IMR-90 (cell line): ENCODE measurements at regions not wholly inside any gene's neighbourhood (a gene's known extent, or its start where the extent isn't known, plus 50 kb on each side); places are given as distances from the start of the nearest gene placed in this dataset.

Experiments
- ATAC-seq: fragments of 200-7000 bp; cut with Tn5 transposase; 2 replicates; pipeline ENCODE4 v1.9.1; 2020; ENCODE audit warnings: low read depth, mild to moderate bottlenecking, moderate library complexity
- BruUV-seq: library from RNA; stranded (reverse); fragments of 400-500 nt; replicated peaks from 2 replicates; lab custom pipeline; 2021; lab: Mats Ljungman, UMichigan
- CTCF ChIA-PET: fragments of 300-600 bp; formaldehyde crosslinking; extraction: SDS; loops from one replicate; lab custom pipeline; 2021; ENCODE audit warnings: antibody characterized with exemption; lab: Yijun Ruan, JAX
- POLR2A ChIA-PET: fragments of 300-600 bp; sonication (Branson Sonifier 250); formaldehyde crosslinking; loops from one replicate; lab custom pipeline; 2022; ENCODE audit warnings: antibody characterized with exemption; ENCODE audit not compliant: unreplicated experiment; lab: Charles Lee
- DNase-seq: peaks from one replicate; pipeline ENCODE4 v3.0.0; 2013
- H2AFZ ChIP-seq: replicated peaks from 2 replicates; pipeline ENCODE3; 2013; ENCODE audit warnings: low read length, mild to moderate bottlenecking; ENCODE audit not compliant: poor library complexity
- H2AK5ac ChIP-seq: 2 replicates; pipeline ENCODE4 v1.6.1; 2013; ENCODE audit warnings: low read depth, low read length, inconsistent platforms
- H2AK9ac ChIP-seq: replicated peaks from 2 replicates; pipeline ENCODE3; 2013; ENCODE audit warnings: mild to moderate bottlenecking, low read depth, low read length, moderate library complexity; ENCODE audit not compliant: poor library complexity
- H2BK120ac ChIP-seq: 2 replicates; pipeline ENCODE4 v1.6.1; 2013; ENCODE audit warnings: low read depth, low read length, inconsistent platforms
- H2BK15ac ChIP-seq: 3 replicates; pipeline ENCODE4 v1.6.1; 2013; ENCODE audit warnings: low read depth, low read length, inconsistent platforms
- H2BK20ac ChIP-seq: 2 replicates; pipeline ENCODE4 v1.6.1; 2013; ENCODE audit warnings: low read depth, mild to moderate bottlenecking, inconsistent platforms, low read length, moderate library complexity
- H2BK5ac ChIP-seq: 2 replicates; pipeline ENCODE4 v1.6.1; 2013; ENCODE audit warnings: mild to moderate bottlenecking, low read depth, low read length, inconsistent platforms; ENCODE audit not compliant: poor library complexity, severe bottlenecking
- H3K14ac ChIP-seq: replicated peaks from 2 replicates; pipeline ENCODE4 v1.6.1; 2013; ENCODE audit warnings: low read depth, low read length, inconsistent platforms
- H3K18ac ChIP-seq: 2 replicates; pipeline ENCODE4 v1.6.1; 2013; ENCODE audit warnings: low read depth, low read length, control low read depth
- H3K23ac ChIP-seq: 2 replicates; pipeline ENCODE4 v1.6.1; 2013; ENCODE audit warnings: low read depth, low read length, inconsistent platforms
- H3K27ac ChIP-seq: 2 replicates; pipeline ENCODE4 v1.5.1; 2013; ENCODE audit warnings: mild to moderate bottlenecking, control low read depth, low read length; ENCODE audit not compliant: insufficient read depth
- H3K27me3 ChIP-seq: 2 replicates; pipeline ENCODE4 v1.6.1; 2013; ENCODE audit warnings: low read length; ENCODE audit not compliant: control insufficient read depth, insufficient read depth
- H3K36me3 ChIP-seq: 2 replicates; pipeline ENCODE4 v1.6.1; 2013; ENCODE audit warnings: low read length, mixed read lengths; ENCODE audit not compliant: control insufficient read depth, insufficient read depth
- H3K4ac ChIP-seq: 2 replicates; pipeline ENCODE4 v1.6.1; 2013; ENCODE audit warnings: low read depth, low read length, inconsistent platforms
- H3K4me1 ChIP-seq: 2 replicates; pipeline ENCODE4 v1.6.1; 2013; ENCODE audit warnings: low read length, mixed read lengths; ENCODE audit not compliant: control insufficient read depth, insufficient read depth
- H3K4me2 ChIP-seq: 2 replicates; pipeline ENCODE4 v1.6.1; 2013; ENCODE audit warnings: low read depth, mild to moderate bottlenecking, control low read depth, low read length, moderate library complexity
- H3K4me3 ChIP-seq: 2 replicates; pipeline ENCODE4 v1.5.1; 2013; ENCODE audit warnings: low read depth, mild to moderate bottlenecking, control low read depth, low read length, moderate library complexity; ENCODE audit not compliant: insufficient read depth
- H3K56ac ChIP-seq: 2 replicates; pipeline ENCODE4 v1.6.1; 2013; ENCODE audit warnings: low read length, inconsistent platforms; ENCODE audit not compliant: insufficient read depth; ENCODE audit errors: extremely low read depth
- H3K79me1 ChIP-seq, 2 experiments: 2 replicates each; pipeline ENCODE4 v1.6.1; 2013; ENCODE audit warnings: low read length in 2 of 2, inconsistent platforms in 1 of 2, low read depth in 1 of 2
- H3K9ac ChIP-seq: 2 replicates; pipeline ENCODE4 v1.6.1; 2013; ENCODE audit warnings: low read depth, low read length, control low read depth
- H3K9me1 ChIP-seq: 2 replicates; pipeline ENCODE4 v1.6.1; 2013; ENCODE audit warnings: low read length, inconsistent platforms; ENCODE audit not compliant: insufficient read depth
- H3K9me3 ChIP-seq: 2 replicates; pipeline ENCODE4 v1.6.1; 2013; ENCODE audit warnings: low read length; ENCODE audit not compliant: control insufficient read depth, insufficient read depth
- H4K20me1 ChIP-seq: 2 replicates; pipeline ENCODE4 v1.6.1; 2013; ENCODE audit warnings: low read length, inconsistent platforms; ENCODE audit not compliant: insufficient read depth
- H4K5ac ChIP-seq: 2 replicates; pipeline ENCODE4 v1.6.1; 2013; ENCODE audit warnings: mild to moderate bottlenecking, low read depth, low read length, control low read depth
- H4K8ac ChIP-seq, 2 experiments: 2 replicates each; pipeline ENCODE4 v1.6.1; 2013; ENCODE audit warnings: low read depth in 2 of 2, low read length in 2 of 2, control low read depth in 1 of 2, inconsistent platforms in 1 of 2
- H4K91ac ChIP-seq: 2 replicates; pipeline ENCODE4 v1.6.1; 2013; ENCODE audit warnings: low read depth, low read length, inconsistent platforms; ENCODE audit not compliant: insufficient read depth
- NFE2L2 ChIP-seq: fragments of 150-350 bp; IDR thresholded peaks from 2 replicates; pipeline ENCODE4 v1.6.1; 2016; ENCODE audit warnings: low read depth, mild to moderate bottlenecking, low read length
- RFX5 ChIP-seq: IDR thresholded peaks from 2 replicates; pipeline ENCODE4 v1.8.0; 2012; ENCODE audit warnings: low read depth, mild to moderate bottlenecking, low read length, moderate library complexity
- WGBS, 2 experiments: methylation state at CpG; one replicate each; pipeline versions ENCODE4 v1.1.5 to v1.1.7; 2013; ENCODE audit warnings: missing lambda C conversion rate in 2 of 2; ENCODE audit not compliant: insufficient read length in 1 of 2; ENCODE audit errors: extremely low coverage in 2 of 2; 5-methylcytosine and 5-hydroxymethylcytosine counted together
- dilution Hi-C: fragments of 300-500 bp; cut with HindIII; formaldehyde crosslinking; loops from one replicate; pipeline ENCODE4 v1.14.3; 2018; ENCODE audit warnings: low sequenced_read_pairs; ENCODE audit not compliant: unreplicated experiment
- in situ Hi-C: fragments of 300-500 bp; cut with MboI; formaldehyde crosslinking; loops from 3 replicates; pipeline ENCODE4 v1.14.3; 2019; ENCODE audit warnings: low sequenced_read_pairs, inconsistent platforms, mixed read lengths
- intact Hi-C: fragments of 100-400 bp; cut with micrococcal nuclease; formaldehyde crosslinking; loops from 2 replicates; pipeline ENCODE4 v1.10.0; 2022
- TF ChIP-seq, protein P1 (sequence below): fragments of 150-350 bp; IDR thresholded peaks from 2 replicates; pipeline ENCODE4 v1.6.1; 2017; ENCODE audit warnings: mild to moderate bottlenecking, antibody characterized with exemption, low read length, low read depth

DNA sequence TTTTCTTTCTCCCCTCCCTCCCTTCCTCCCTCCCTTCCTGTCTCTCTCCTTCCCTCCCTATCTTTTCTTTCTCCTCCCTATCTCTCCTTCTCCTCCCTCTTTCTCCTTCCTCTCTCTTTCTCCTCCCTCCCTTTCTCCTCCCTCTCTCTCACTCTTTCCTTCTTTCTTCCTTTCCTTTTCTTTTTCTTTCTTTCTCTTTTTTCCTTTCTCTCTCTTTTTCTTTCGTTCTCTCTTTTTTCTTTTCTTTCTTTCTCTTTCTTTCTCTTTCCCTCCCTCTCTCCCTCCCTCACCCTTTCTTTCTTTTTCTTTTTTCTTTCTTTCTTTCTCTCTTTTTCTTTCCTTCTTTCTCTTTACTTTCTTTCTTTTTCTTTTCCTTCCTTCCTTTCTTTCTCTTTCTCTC is 169.7 kb upstream of the LINC00305 start:
- no peaks in the 10 kb centered on the region for H3K36me3 ChIP-seq
- ATAC-seq = no peak
- no TSS peak for BruUV-seq
- H2BK20ac ChIP-seq = no peak overlapping the region
- 44% methylated on average over 1 of the region's 1 CpG; no CpG with 5 or more reads in 1 of the 2 experiments for WGBS, 2 experiments
- POLR2A ChIA-PET = no interaction called here
- H3K79me1 ChIP-seq = no peaks in the 10 kb centered on the region
- H4K5ac ChIP-seq = no peak overlapping the region
- no peak overlapping the region for H4K8ac ChIP-seq
- CTCF ChIA-PET = no interaction called here
- H3K27me3 ChIP-seq = no peaks in the 10 kb centered on the region
- H3K9me1 ChIP-seq = no peaks in the 10 kb centered on the region
- H3K14ac ChIP-seq = no peak overlapping the region
- in situ Hi-C loops = no loop called here
- no peak overlapping the region for H3K9ac ChIP-seq
- no peak overlapping the region for H2BK5ac ChIP-seq
- no peak overlapping the region for H3K4me2 ChIP-seq
- no peak overlapping the region for H3K27ac ChIP-seq
- no peak overlapping the region for H3K4me3 ChIP-seq
- H2AK9ac ChIP-seq = no peak overlapping the region
- no peak overlapping the region for H3K18ac ChIP-seq
- intact Hi-C loops = no loop called here
- dilution Hi-C loops = no loop called here
- no peak overlapping the region for H2AFZ ChIP-seq
- H4K20me1 ChIP-seq = no peaks in the 10 kb centered on the region
- no peak for TF ChIP-seq NFE2L2
- no peak for TF ChIP-seq RFX5
- TF ChIP-seq, protein P1, sequence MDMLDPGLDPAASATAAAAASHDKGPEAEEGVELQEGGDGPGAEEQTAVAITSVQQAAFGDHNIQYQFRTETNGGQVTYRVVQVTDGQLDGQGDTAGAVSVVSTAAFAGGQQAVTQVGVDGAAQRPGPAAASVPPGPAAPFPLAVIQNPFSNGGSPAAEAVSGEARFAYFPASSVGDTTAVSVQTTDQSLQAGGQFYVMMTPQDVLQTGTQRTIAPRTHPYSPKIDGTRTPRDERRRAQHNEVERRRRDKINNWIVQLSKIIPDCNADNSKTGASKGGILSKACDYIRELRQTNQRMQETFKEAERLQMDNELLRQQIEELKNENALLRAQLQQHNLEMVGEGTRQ = no peak
- H2AK5ac ChIP-seq = no peak overlapping the region
- H3K4ac ChIP-seq = no peak overlapping the region
- no peak overlapping the region for H2BK120ac ChIP-seq
- H2BK15ac ChIP-seq = no peak overlapping the region
- no peak for DNase-seq
- H3K9me3 ChIP-seq = peaks cover 4% of the 10 kb centered on the region; the same call in 1 of the 2 replicates
- H4K91ac ChIP-seq = no peak overlapping the region
- H3K4me1 ChIP-seq = no peaks in the 10 kb centered on the region
- H3K23ac ChIP-seq = no peak overlapping the region
- no peak overlapping the region for H3K56ac ChIP-seq
